GM18951 (cell line): ENCODE measurements at regions not wholly inside any gene's neighbourhood (a gene's known extent, or its start where the extent isn't known, plus 50 kb on each side); places are given as distances from the start of the nearest gene placed in this dataset.

Experiments
- POLR2A ChIP-seq: IDR thresholded peaks from 4 replicates; pipeline ENCODE4 v1.6.1; 2011; ENCODE audit warnings: mild to moderate bottlenecking; ENCODE audit not compliant: insufficient read length, insufficient read depth; ENCODE audit errors: extremely low read depth
- in situ Hi-C: fragments of 300-500 bp; cut with MboI; formaldehyde crosslinking; loops from one replicate; pipeline ENCODE4 v1.12.0; 2022; ENCODE audit warnings: low sequenced_read_pairs, mixed read lengths, inconsistent platforms; ENCODE audit not compliant: unreplicated experiment

DNA sequence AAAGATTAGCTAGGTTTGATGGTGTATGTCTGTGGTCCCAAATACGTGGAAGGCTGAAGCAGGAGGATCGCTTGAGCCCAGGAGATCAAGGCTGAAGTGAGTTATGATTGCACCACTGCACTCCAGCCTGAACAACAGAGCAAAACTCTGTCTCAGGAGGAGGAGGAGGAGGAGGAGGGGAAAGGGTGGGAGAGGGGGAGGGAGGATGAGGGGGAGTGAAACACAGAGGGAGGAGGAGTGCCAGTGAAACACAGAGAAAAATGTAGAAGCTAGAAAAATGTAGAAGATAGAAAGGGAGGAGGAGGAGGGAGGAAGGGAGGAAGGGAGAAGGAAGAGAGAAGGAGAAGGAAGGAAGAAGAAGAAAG is 387.5 kb downstream of the MTX2 start:
- TF ChIP-seq POLR2A, result no peak
- in situ Hi-C loops, result loop anchor here (25.0 kb wide), 1 partner anchor 481 kb away; no protein-coding TSS in a partner anchor

DNA sequence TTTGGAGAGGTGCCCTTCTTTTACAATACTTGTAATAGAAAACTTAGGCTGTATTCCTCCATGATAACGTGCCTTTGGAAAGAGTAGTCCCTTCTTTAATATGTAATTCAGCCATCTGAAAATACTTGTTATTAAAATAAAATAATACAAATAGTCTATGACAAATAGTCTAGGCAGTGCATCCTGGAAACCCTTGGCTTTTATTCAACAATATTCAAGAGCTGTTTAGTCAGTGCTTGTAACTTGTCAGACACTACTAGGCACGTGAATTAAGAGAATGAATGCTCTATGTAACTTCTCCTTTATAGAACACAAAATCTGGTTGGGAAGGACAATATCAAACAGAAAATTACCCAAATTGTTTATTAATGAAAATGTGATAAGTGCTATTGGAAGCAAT is 388.2 kb downstream of the MTX2 start:
- in situ Hi-C loops, result loop anchor here (25.0 kb wide), 1 partner anchor 480 kb away; no protein-coding TSS in a partner anchor
- TF ChIP-seq POLR2A, result no peak

DNA sequence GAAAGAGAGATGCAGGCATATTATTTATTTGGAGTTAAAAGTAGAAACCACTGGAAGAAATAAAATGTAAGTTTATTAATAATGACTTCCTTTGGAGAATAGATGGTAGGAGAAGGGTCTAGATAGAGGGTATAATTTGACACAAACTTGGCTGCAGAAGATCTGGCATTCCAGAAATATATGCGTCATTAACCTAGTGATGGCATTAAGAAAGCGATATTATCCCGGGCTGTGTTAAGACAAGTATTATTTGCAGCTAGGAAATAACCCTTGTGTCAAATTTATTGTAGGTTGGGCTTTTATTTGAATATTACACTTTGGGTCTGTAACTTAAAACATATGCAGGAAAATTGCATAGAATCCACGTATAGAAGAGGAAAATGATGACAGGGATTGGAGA is 389.5 kb downstream of the MTX2 start:
- in situ Hi-C loops, result loop anchor here (25.0 kb wide), 1 partner anchor 479 kb away; no protein-coding TSS in a partner anchor
- TF ChIP-seq POLR2A, result no peak

DNA sequence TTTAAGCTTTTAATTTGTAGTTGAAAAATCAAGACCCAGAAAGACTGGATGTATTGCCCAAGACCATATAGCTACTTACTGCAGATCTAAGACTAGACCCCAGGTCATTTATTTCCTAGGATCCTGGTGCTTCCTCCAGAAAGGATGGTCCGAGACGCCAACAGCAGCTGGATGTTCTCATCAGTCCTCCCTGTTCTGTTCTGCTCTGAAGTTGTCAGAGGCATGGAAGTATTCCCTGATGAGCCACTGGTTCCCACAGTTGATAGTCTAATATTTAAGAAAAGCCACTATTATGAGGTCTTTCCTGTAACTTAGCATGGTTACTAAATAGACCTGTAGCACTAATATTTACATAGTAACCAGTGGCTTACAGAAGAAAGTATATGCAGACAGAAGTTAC is 393.5 kb downstream of the MTX2 start:
- in situ Hi-C loops, result loop anchor here (25.0 kb wide), 1 partner anchor 475 kb away; no protein-coding TSS in a partner anchor
- no peak for TF ChIP-seq POLR2A

DNA sequence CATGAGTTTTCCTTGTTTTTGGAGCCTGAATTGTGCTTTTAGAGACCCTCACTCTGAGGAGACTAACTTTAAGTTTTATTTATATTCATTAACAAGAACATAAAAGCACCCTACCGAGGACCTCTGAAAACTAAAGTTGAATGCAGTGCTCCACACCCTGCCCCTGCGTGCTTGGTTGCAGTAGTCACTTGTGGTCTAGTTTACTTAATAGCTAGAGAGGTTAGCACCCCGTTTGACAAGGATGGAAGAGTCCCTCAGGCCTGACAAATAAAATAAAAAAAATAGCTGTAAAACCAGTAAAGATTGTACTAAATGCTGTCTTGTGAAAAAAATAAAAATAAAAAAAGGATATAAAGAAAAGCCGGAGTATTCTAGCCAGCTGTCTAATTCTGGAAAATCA is 395.2 kb downstream of the MTX2 start:
- in situ Hi-C loops, result loop anchor here (25.0 kb wide), 1 partner anchor 473 kb away; no protein-coding TSS in a partner anchor
- no peak for TF ChIP-seq POLR2A

DNA sequence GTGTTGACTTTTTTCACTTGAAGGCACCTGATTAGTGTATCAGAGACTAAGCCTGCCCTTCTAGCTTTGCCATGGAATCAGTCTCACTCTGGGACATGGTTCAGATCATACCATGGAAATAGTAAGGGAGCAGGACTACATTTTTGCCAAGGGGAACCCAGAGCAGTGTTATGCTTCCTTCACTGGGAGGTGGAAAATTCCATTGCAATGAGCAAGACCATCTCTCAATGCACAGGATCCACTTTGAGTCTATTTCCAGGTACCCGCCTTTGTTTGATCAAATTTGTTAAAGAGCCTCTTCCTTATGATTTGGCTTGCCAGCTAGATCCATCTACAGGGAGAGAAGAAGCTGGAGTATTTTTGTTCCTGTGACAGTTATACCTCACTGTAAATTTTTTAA is 395.8 kb downstream of the MTX2 start:
- no peak for TF ChIP-seq POLR2A
- in situ Hi-C loops, result loop anchor here (25.0 kb wide), 1 partner anchor 472 kb away; no protein-coding TSS in a partner anchor

DNA sequence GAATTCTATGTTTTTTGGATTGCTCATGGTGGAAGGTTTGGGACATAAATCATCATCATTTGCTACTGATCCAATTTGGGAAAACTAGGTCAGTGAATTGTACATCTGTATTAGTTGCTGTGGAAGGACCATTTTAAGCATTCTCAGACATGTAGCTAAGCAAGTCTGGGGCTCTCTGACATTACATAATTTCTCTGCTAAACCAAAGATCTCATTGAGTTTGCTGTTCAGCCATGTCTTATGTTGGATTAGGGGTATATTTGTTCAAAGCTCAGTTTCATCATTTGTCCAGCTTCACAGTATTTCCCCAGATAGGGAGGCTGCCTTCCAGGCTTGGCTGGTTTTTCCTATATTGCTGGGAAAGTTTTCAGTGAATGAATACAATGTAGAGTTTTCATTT is 399.7 kb downstream of the MTX2 start:
- in situ Hi-C loops, result loop anchor here (25.0 kb wide), 1 partner anchor 468 kb away; no protein-coding TSS in a partner anchor

DNA sequence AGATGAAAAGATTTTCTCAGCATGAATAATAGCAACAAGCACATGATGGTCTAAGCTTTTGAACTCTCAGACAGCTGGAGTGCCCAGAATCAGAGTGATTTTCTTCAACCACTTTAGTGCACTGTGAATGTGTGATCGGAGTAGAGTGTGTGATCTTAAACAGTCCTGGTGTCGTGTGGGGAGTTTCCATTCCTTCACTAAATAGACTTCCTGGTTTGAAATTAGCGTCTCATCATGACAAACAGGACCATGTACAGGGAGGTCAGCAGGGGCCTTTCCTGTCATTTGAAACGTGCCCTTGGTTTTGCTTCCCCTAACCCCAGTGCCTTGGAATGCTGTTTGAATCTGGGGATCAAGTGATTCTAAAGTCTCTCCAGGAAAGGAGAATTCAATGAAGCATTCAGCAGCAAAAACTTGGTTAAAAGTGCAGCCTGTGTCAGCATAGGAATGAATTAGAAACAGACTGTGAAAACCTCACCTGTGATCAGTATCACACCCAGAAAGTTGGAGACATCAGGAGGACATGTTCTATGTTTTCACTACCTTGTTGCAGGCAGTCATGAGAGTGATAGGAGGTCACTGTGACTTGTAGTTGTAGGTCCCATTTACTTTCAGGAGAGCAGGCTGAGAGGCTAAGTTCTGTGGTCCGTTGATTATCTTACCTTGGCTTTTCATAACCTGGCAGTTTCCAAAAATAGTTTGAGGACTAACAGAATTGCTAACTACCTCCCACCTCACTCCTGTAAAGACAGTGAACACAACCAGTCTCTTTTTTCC is 400.3 kb downstream of the MTX2 start:
- in situ Hi-C loops, result loop anchor here (25.0 kb wide), 1 partner anchor 468 kb away; no protein-coding TSS in a partner anchor
- TF ChIP-seq POLR2A, result no peak

More for the DNA sequence above, 399.7 kb downstream of the MTX2 start:
- no peak for TF ChIP-seq POLR2A

DNA sequence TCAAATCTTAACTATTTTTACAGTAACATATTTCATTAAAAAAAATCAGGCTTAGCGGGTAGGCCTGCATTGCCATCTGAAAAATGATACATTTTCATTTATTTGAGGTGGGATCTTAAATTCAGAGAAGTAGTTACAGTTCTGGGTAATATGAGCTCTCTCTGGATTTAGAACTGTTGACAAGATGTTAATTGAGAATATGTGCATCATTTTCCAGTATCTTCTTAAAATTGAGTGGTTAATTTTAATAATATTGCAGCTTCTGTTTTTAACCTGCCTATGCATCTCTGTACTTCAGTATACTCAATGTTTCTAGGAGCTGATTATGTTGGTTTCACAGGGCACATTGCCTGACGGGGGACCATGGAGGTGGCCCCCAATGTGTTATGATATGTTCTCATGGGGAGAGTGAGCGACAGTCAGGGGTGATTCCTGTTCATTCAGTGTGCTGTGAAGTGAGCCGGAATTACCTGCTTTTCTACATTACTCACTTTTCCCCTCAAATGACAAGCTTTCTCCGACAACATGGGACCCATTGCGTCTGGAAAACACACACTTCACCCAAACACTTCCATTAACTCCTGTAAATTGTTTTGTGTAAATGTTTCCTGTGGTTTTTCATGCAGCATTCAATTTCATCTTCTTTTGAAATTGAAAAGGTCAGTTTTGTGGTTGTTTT is 406.2 kb downstream of the MTX2 start:
- in situ Hi-C loops, result no loop called here
- TF ChIP-seq POLR2A, result no peak

DNA sequence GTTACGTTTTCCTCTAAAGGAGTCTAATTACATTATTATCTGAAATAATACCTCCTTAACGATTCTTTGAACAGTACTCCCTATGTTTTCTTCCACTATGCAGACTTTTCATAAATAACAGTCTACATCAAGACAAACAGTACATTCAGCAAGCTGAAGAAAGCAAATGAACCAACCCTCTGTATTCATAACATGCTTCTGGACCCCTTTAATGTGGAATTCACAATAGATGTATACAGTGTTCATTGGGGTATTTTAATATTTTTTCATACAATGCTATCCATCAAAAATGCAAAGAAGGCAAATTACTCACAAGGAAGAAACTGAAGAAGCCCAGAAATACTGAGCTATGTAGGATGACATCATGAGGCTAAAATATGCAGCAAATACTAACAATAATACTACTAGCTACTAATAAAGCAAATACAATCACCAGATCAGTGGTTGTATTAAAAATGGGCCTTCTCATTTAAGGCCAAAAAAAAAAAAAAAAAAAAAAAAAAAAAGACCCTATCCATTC is 408.6 kb downstream of the MTX2 start:
- no peak for TF ChIP-seq POLR2A
- in situ Hi-C loops, result no loop called here

DNA sequence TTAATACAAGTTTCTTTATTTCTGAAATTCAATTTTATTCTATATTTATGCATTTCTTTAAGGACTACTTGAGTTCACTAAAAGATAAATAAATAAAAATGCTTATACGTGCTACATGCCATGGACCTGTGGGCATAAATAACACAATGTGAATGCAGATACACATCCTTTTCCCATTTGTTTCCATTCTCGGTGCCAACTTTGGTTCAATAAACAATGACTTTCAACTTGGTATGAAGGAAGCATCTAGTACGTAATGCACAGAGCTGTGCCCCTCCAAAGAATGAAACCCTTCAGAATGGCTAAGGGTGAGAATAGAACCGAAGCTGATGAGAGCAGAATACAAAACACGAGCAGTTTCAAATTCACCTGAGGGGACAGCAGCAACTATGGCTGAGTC is 409.3 kb downstream of the MTX2 start:
- in situ Hi-C loops, result no loop called here

DNA sequence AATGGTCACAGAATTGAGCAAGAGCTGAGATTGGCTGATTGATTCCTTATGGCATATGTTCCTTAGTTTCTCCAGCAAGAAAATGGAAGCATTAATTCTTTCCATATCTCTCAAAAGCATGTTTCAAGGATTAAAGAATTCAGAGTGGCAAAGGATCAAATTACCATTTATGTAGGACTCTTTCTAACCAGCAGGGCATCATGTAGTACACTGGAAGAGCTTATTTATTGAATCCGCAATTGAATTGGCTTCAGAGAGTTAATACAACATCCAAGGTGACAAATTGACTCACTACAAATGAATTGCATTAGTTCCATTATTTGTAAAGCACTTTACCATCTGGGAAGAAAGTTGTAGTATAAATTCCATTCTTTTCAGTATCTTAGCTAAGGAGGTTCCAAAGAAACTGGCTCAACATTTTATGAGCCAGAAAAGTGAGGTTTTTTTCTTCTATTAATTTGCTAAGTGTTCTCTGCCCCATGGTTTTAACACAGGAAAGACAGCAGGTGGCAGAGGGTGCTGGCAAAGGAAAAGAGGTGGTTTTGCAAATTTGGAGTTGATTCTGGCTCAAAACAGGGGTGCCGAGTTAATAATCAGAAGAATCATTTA is 409.9 kb downstream of the MTX2 start:
- in situ Hi-C loops, result no loop called here

More for the DNA sequence above, 409.3 kb downstream of the MTX2 start:
- TF ChIP-seq POLR2A, result no peak

DNA sequence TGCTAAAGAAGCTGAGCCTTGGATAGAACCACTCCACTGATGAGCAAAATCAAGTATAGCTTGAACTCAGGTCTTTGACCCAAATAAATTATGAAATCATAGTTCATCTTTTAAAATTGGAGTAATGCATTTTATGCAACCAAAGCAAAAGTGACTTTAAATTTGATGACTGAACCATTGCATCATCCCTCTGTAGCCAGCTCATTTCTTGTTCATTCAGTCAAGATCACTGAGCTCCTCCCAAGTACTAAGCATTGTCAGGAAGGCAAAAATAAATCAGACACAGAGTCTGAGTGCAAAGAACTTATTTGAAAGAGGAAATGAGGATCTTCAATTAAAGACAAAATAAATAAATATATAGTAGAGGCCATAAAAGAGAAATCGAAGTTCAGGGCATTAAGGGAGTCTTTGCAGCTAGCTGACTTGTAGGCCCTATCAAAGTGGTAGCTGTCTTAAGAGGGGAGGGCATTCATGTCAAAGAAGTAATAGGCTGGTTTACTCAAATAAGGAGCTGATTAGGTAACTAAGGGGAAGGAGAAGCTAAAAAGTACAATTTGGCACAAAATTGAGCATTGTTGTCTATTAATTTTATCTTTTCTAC is 411.8 kb downstream of the MTX2 start:
- TF ChIP-seq POLR2A, result no peak
- in situ Hi-C loops, result no loop called here

More for the DNA sequence above, 409.9 kb downstream of the MTX2 start:
- no peak for TF ChIP-seq POLR2A
